GM13976 (cell line): ENCODE measurements at regions not wholly inside any gene's neighbourhood (a gene's known extent, or its start where the extent isn't known, plus 50 kb on each side); places are given as distances from the start of the nearest gene placed in this dataset.

Source experiments
- DNase-seq: peaks from one replicate; pipeline ENCODE4 v3.0.0; 2012; ENCODE audit warnings: low spot score
- CTCF ChIP-seq: IDR thresholded peaks from 2 replicates; pipeline ENCODE4 v1.5.1; 2012; ENCODE audit warnings: borderline replicate concordance, mild to moderate bottlenecking; ENCODE audit not compliant: insufficient read depth; ENCODE audit errors: extremely low read depth, missing control alignments, control extremely low read depth
- in situ Hi-C: fragments of 300-500 bp; cut with MboI; formaldehyde crosslinking; loops from one replicate; pipeline ENCODE4 v1.12.0; 2022; ENCODE audit warnings: low sequenced_read_pairs, mixed read lengths, inconsistent platforms; ENCODE audit not compliant: unreplicated experiment

DNA sequence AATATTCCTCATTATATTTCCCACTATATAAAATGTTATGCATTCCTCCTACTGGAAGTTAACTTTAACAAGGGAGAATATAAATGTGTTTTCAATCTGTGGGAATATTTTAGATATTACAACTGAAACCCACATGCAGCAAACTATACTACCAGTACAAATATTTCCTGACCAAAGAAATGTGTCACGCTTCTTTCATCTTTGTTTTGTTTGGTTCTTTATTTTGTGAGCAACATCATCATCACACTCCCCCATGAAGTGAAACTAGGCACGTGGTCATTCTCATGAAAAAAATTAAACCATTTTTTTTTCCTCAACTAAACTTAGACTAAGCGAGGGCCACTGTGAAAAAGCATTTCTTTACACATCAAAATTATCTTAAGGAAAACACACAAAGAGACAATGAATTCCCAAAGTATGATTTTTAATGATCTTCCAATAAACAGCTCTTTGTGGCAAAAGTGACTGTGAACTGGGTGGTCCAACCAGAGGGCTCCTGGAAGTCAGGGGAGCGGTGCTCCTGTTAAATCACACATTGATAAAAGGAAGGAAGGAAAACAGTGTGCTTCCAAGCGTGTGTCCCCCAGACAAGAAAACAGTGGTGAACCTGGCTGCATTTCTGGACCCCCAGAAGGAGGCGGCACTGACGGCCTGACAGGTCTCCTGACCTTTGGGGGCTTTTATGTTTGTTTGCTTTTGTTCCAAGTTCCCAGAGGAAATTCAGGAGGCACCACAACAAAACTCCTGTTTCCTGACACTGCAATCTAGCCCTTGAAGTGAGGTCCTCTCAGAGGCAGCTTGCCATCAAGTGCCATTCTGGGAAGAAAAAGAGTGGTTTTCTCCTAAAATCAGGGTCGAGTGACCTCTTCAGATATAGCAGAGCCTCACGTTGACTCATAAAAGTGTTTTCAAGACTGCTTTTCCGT, 166.8 kb upstream of the FOXQ1 start:
- DNase-seq: no peak
- in situ Hi-C loops: no loop called here

DNA sequence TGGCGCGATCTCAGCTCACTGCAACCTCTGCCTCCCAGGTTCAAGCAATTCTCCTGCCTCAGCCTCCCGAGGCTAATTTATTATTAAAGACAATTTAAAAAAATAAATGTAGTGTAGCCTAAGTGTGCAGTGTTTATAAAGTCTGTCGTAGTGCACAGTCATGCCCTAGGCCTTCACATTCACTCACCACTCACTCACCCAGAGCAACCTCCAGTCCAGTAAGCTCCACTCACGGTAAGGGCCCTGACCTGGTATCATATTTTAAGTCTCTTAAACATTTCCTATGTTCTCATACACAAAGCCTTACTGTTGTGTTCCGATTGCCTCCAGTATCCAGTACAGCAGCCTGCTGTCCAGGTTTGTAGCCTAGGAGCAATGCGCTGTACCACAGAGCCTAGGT, 168.2 kb upstream of the FOXQ1 start:
- no peak for DNase-seq
- in situ Hi-C loops: no loop called here
- TF ChIP-seq CTCF: no peak

More for the DNA sequence above, 166.8 kb upstream of the FOXQ1 start:
- no peak for TF ChIP-seq CTCF

DNA sequence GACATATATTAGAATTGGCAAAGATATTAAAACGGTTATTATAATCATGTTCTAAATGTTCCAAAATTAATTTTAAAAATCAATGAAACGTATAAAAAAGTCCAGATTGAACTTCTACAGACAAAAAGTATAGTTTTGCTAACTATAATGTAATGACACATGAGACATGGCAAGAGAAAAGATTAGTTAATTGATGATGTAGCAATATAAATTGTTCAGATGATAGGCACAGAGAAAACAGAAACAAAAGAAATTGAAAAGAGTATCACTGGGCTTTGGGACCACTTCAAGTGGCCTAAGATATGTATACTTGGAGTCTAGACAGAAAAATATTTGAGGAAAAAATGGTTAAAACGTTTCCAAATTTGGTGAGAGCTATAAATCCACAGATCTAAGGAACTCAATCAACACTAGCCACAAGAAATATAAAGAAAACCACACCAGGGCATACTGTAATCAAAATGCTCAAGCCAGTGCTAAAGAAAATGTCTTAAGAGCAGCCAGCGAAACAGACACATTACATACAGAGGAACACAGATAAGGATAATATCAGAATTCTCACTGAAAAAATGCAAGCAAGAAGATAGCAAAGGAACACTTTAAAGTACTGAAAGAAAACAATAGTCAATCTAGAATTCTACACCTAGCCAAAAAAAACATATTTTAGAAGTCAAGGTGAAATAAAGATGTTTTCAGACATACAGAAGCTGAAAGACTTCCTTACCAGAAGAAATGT, 172.6 kb upstream of the FOXQ1 start:
- in situ Hi-C loops: no loop called here
- no peak for TF ChIP-seq CTCF
- no peak for DNase-seq

DNA sequence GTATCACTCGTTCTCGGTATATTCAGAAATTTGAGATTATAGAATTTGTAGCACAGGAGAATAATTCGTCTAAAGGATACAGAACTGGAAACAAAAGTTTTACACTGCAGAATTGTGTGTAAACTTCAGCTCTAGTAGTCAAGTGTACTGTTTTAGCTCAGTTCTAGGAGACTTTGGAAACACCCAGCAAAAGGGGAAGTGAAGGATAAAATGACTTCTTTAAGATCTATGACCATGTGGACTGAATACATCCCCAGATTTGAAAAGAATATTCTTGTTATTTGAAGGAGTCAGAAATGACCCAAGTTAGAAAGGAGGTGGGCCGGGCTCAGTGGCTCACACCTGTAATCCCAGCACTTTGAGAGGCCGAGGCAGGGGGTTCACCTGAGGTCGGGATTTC, 174.0 kb upstream of the FOXQ1 start:
- DNase-seq: no peak
- TF ChIP-seq CTCF: no peak
- in situ Hi-C loops: no loop called here

- no peak for DNase-seq
- in situ Hi-C loops: no loop called here
- TF ChIP-seq CTCF: no peak
Measured at GRCh38 chr6:1136827-1137226, 175.1 kb upstream of the FOXQ1 start.

DNA sequence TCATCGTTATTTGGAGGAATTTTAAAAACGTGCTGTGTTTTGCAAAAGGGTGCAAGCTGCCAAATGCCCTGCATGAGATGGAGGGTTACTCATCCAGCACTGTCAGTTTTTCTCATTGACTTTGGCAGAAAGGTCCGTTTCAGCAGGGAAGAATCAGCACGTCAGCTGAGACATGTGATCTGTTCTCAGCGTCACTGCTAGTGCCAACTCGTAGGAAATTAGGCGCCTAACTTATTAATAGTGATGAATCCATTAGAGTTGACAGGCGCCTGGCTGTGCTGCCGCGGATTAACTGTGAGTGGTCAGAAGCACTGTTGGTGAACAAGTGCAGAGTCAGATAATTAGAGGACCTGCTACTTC, 175.5 kb upstream of the FOXQ1 start:
- in situ Hi-C loops: no loop called here
- no peak for DNase-seq
- no peak for TF ChIP-seq CTCF
